NCI-H1930 (cell line): ENCODE measurements at regions not wholly inside any gene's neighbourhood (a gene's known extent, or its start where the extent isn't known, plus 50 kb on each side); places are given as distances from the start of the nearest gene placed in this dataset.
"Not testable (repeated sequence)": the region's sequence is repeated elsewhere in the genome, so short reads cannot be mapped to it uniquely, and the experiment has no call there.

Source experiments
- DNase-seq, 2 experiments: peaks; one replicate each; lab custom pipeline; 2025; lab: John Stamatoyannopoulos, UW

GRCh38 chr2:17362956-17363355 lies 155.3 kb downstream of the RAD51AP2 start:
- no peak for DNase-seq

GRCh38 chr2:17355608-17356329 lies 162.5 kb downstream of the RAD51AP2 start:
- DNase-seq = no peak

GRCh38 chr2:17353263-17353662 lies 165.0 kb downstream of the RAD51AP2 start:
- DNase-seq = peak; percentile 6 to 75

GRCh38 chr2:17342692-17343091 lies 175.5 kb downstream of the RAD51AP2 start:
- DNase-seq = not testable (repeated sequence)

- no peak for DNase-seq
Observed at GRCh38 chr2:17337507-17337906, 180.7 kb downstream of the RAD51AP2 start.

- DNase-seq = no peak
Observed at GRCh38 chr2:17336458-17336857, 181.8 kb downstream of the RAD51AP2 start.

- DNase-seq = no peak
Observed at GRCh38 chr2:17334300-17334699, 183.9 kb downstream of the RAD51AP2 start.

GRCh38 chr2:17331636-17332035 lies 186.6 kb downstream of the RAD51AP2 start:
- no peak for DNase-seq

GRCh38 chr2:17328161-17328560 lies 190.1 kb downstream of the RAD51AP2 start:
- DNase-seq = no peak

GRCh38 chr2:17327649-17328048 lies 190.6 kb downstream of the RAD51AP2 start:
- DNase-seq = no peak

GRCh38 chr2:17326717-17327116 lies 191.5 kb downstream of the RAD51AP2 start:
- DNase-seq = no peak

- DNase-seq = no peak
Observed at GRCh38 chr2:17323697-17324096, 194.5 kb downstream of the RAD51AP2 start.

GRCh38 chr2:17322461-17322860 lies 195.8 kb downstream of the RAD51AP2 start:
- DNase-seq = no peak

GRCh38 chr2:17319090-17319489 lies 199.2 kb downstream of the RAD51AP2 start:
- no peak for DNase-seq

GRCh38 chr2:17318013-17318412 lies 200.2 kb downstream of the RAD51AP2 start:
- DNase-seq = no peak

GRCh38 chr2:17317439-17317976 lies 200.7 kb downstream of the RAD51AP2 start:
- DNase-seq = no peak

GRCh38 chr2:17313261-17313660 lies 205.0 kb downstream of the RAD51AP2 start:
- DNase-seq = no peak

GRCh38 chr2:17311771-17312511 lies 206.3 kb downstream of the RAD51AP2 start:
- DNase-seq = no peak

GRCh38 chr2:17311106-17311619 lies 207.1 kb downstream of the RAD51AP2 start:
- no peak for DNase-seq

- peak; percentile 43 to 59 for DNase-seq
Observed at GRCh38 chr2:17309741-17310339, 208.4 kb downstream of the RAD51AP2 start.

GRCh38 chr2:17309181-17309580 lies 209.1 kb downstream of the RAD51AP2 start:
- DNase-seq = no peak

- no peak for DNase-seq
Observed at GRCh38 chr2:17306706-17307105, 211.5 kb downstream of the RAD51AP2 start.

- no peak for DNase-seq
Observed at GRCh38 chr2:17306219-17306618, 212.0 kb downstream of the RAD51AP2 start.
